HCEC 1CT (cell line): ENCODE measurements at regions not wholly inside any gene's neighbourhood (a gene's known extent, or its start where the extent isn't known, plus 50 kb on each side); places are given as distances from the start of the nearest gene placed in this dataset.

Experiments used
- DNase-seq: peaks from one replicate; pipeline ENCODE4 v3.0.0-alpha.2; 2017

GRCh38 chr16:11476676-11477075 is 110.0 kb downstream of the LITAF start:
- DNase-seq: no peak

- DNase-seq: no peak
Measured at GRCh38 chr16:11478431-11479119, 108.1 kb downstream of the LITAF start.

DNA sequence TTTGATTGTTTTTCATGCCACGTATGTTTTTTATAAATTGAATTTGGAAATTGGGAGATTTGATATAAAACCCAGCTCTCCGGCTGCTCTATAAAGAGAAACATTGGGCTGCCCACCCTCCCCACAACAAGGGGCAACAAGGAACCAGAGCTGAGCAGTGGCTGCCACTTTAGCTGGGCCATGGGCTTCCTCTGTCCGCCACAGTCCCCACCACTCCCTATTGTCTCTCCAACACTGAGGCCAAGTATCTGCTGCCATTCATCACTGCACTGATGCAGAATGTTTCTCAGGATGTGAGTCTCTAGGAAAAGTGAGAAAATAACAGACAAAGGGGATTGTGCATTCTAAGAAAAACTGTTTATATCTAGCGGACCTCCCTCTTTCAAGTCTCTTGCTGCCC is 106.8 kb downstream of the LITAF start:
- no peak for DNase-seq

- no peak for DNase-seq
Measured at GRCh38 chr16:11480634-11481033, 106.1 kb downstream of the LITAF start.

DNA sequence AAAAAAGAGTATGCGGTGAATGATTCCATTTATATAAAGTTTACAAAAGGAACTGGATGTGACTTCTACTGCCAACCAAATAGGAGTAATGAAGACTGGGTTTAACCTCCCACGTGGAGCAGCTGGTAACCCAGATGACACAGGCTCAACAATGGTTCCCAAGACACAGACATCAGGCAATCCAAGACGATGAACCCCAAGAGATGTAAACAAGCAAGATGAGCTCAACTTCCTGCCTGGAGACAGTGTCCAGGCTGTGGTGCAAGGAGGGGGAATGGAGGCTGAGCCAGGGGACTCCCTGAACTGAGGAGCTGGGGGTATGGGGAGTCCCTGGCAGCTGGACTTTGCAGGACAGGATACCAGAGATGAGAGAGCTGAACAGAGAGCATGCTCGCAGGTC is 104.7 kb downstream of the LITAF start:
- DNase-seq: peak; percentile 78

GRCh38 chr16:11482946-11483748 is 103.6 kb downstream of the LITAF start:
- DNase-seq: no peak

- peak; percentile 60 for DNase-seq
Measured at GRCh38 chr16:11484691-11485258, 101.9 kb downstream of the LITAF start.

GRCh38 chr16:11485676-11486075 is 101.0 kb downstream of the LITAF start:
- no peak for DNase-seq

GRCh38 chr16:11487289-11487688 is 99.4 kb downstream of the LITAF start:
- no peak for DNase-seq

- no peak for DNase-seq
Measured at GRCh38 chr16:11488304-11488703, 98.4 kb downstream of the LITAF start.

DNA sequence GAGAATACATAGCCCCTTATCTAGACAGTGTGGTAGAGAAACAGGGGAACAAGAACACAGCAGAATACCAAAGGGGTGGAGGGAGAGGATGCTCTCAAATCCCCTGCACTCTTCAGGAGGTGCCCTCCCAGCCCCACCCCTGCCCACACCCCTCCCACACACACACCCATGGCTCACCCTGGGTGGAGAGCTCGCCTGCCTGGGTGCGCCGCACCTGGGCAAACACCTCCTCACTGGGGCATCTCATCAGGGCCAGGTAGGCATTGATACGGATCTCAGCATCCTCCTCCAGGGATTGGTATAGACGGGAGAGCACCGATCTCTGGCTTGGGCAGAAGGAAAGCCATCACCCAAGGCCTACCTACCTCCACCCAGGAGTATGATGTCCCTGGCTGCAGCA is 95.2 kb downstream of the LITAF start:
- DNase-seq: no peak

DNA sequence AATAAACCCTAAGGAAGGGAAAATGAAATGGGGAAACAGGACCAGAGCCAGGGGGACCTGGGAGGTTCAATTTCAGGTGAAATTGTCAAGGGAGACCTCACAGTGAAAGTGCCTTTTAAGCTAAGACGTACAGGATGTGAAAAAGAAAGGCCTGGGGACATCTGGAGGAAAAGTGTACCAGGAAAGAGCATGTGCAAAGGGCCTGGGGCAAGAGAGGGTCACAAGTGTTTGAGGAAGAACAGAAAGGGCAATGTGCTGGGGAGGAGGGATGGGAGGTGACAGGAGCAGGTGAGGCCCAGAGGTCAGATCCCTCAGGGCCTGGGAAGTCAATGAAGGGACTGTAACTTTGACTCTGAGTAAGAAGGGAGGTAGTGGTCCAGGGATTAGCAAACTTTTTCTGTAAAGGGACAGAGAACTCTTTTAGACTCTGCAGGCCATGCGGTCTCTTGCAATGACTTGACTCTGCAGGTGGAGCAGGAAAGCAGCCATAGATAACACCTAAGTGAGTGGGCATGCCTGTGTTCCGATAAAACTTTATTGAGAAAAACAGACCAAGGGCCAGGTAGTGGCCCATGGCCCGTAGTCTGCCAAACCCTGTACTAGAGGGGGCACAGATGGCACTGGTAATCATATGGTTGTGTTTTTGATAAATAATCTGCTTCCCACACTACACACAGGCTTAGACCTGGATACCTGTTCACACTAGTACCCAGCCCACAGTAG is 93.8 kb downstream of the LITAF start:
- DNase-seq: no peak

GRCh38 chr16:11493531-11493929 is 93.2 kb downstream of the LITAF start:
- no peak for DNase-seq

GRCh38 chr16:11494029-11494428 is 92.7 kb downstream of the LITAF start:
- no peak for DNase-seq

GRCh38 chr16:11494433-11494832 is 92.3 kb downstream of the LITAF start:
- no peak for DNase-seq

DNA sequence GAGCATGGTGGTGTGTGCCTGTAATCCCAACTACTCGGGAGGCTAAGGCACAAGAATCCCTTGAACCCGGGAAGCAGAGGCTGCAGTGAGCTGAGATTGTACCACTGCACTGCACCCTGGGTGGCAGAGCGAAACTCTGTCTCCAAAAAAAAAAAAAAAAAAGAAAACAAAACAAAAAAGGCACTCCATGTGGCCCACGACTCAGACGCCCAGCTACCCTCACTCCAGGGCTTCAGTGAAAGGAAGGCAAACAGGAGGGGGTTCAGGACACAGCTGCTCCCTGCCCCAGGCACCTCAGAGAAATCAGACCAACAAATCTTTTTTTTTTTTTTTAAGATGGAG is 91.7 kb downstream of the LITAF start:
- DNase-seq: no peak
